DND-41 (cell line): ENCODE measurements at regions not wholly inside any gene's neighbourhood (a gene's known extent, or its start where the extent isn't known, plus 50 kb on each side); places are given as distances from the start of the nearest gene placed in this dataset.

ENCODE experiments used
- CTCF ChIP-seq: IDR thresholded peaks from 2 replicates; pipeline ENCODE4 v1.5.1; 2012; ENCODE audit warnings: borderline replicate concordance, low read length, moderate library complexity, mild to moderate bottlenecking; ENCODE audit not compliant: poor library complexity, severe bottlenecking; ENCODE audit errors: extremely low read depth
- EZH2 ChIP-seq: IDR thresholded peaks from 3 replicates; pipeline ENCODE4 v1.6.1; 2012; ENCODE audit warnings: borderline replicate concordance, low read depth, mild to moderate bottlenecking, moderate library complexity, low read length, inconsistent platforms; ENCODE audit not compliant: severe bottlenecking

DNA sequence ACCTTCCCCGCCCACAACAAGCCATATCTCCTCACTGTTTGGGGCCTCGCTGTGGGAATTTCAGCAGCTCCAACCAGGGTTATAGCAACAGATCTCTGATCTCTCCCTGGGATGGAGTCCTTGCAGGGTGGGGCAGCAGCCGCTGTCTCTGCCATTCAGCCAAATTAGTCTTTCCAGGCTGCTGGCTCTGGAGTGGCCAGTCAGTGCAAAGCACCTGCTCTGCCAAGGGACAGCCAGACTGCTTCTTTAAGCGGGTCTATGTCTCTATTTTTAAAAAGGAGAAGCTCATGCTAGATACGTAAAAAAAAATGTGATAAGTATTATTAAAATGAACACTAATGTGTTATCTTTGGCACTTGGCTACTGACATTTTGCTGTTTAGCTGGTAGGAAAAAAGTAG lies 380.2 kb downstream of the CDH10 start:
- TF ChIP-seq CTCF (no peak), EZH2 (no peak)
